Heart right ventricle (tissue), 16 donors: ENCODE measurements at regions not wholly inside any gene's neighbourhood (a gene's known extent, or its start where the extent isn't known, plus 50 kb on each side); places are given as distances from the start of the nearest gene placed in this dataset.

Experiments
- ATAC-seq, 8 donors: fragments of 200-7000 bp; cut with Tn5 transposase; one replicate each; pipeline ENCODE4 v1.9.1; 2020; ENCODE audit warnings: mild to moderate bottlenecking in 8 of 8, moderate library complexity in 8 of 8, moderate number of reproducible peaks in 1 of 8
- DNase-seq, 2 donors: peaks; one replicate each; pipeline ENCODE4 v3.0.0-alpha.2; 2020
- H3K27ac ChIP-seq, 10 donors: fragments of 200-600 bp; sonication (generic) in 2 of 10; one replicate each; pipeline versions ENCODE4 v1.5.0 to v1.8.0; 2020 to 2022; ENCODE audit warnings: mild to moderate bottlenecking in 3 of 10
- H3K27me3 ChIP-seq, 7 donors: fragments of 200-600 bp; one replicate each; pipeline ENCODE4 v1.8.0; 2021 to 2022; ENCODE audit warnings: mild to moderate bottlenecking in 2 of 7
- H3K36me3 ChIP-seq, 9 donors: fragments of 200-600 bp; sonication (generic) in 1 of 9; one replicate each; pipeline versions ENCODE4 v1.5.0 to v1.8.0; 2020 to 2022; ENCODE audit warnings: mild to moderate bottlenecking in 2 of 9
- H3K4me1 ChIP-seq, 9 donors: fragments of 200-600 bp; sonication (generic) in 1 of 9; one replicate each; pipeline versions ENCODE4 v1.5.0 to v1.8.0; 2020 to 2022; ENCODE audit warnings: mild to moderate bottlenecking in 4 of 9
- H3K4me3 ChIP-seq, 10 donors: fragments of 200-600 bp; sonication (generic) in 2 of 10; one replicate each; pipeline versions ENCODE4 v1.5.0 to v1.8.0; 2020 to 2022; ENCODE audit warnings: mild to moderate bottlenecking in 7 of 10, moderate library complexity in 2 of 10
- H3K9me3 ChIP-seq, 11 donors: fragments of 200-600 bp in 10 of 11; sonication (generic) in 2 of 11; one replicate each; pipeline versions ENCODE4 v1.5.0 to v1.8.0; 2013 to 2022; ENCODE audit warnings: mild to moderate bottlenecking in 2 of 11, control low read depth in 1 of 11, moderate library complexity in 1 of 11
- CTCF ChIP-seq, 9 donors: fragments of 200-600 bp; sonication (generic) in 2 of 9; IDR thresholded peaks; one replicate each; pipeline versions ENCODE4 v1.5.0 to v1.8.0; 2021 to 2022; ENCODE audit warnings: antibody characterized with exemption in 9 of 9, mild to moderate bottlenecking in 5 of 9, moderate library complexity in 1 of 9
- WGBS, 2 donors: extraction: QIAGEN DNeasy Blood & Tissue Kit; methylation state at CpG; one replicate each; pipeline ENCODE4 v1.1.7; 2013; ENCODE audit warnings: inconsistent platforms in 1 of 2; 5-methylcytosine and 5-hydroxymethylcytosine counted together
- intact Hi-C, 10 donors: fragments of 100-400 bp; cut with DNase I; formaldehyde crosslinking; loops; one replicate each; pipeline versions ENCODE4 v1.11.1 to v1.14.2; 2022
- donor health status: Arrhythmogenic right ventricular cardiomyopathy.
- donor health status: ischemic (EF 13 %, LVEDD 7.1; RV severe dilation, severe dysfunction).
- donor health status: healthy with polysubstance abuse.
- donor health status: DM: no; HTN: yes; CAD: no.
- donor health status: DM: no; HTN: no; CAD: no.
- donor health status: ischemic (EF 25% LVEDD 6.9; RV normal size, moderate dysfunction).
- donor health status: ischemic (EF 25% LVEDD 5.7; RV mildly dilated, moderate dysfunction).
- donor health status: healthy.
- donor health status: DM: yes; HTN: yes; CAD: no.
- donor health status: Ischemic cardiomyopathy.
- donor health status: ischemic (EF 35%, LVEDD 5.7; RV mildly dilated, moderate dysfunction).
- donor health status: nonischemic (EF 11% LVEDD 7.7; RV severe dilation, severe dysfunction).
- donor health status: DM: yes; HTN: yes; CAD: no.
- donor health status: PGD.
- donor health status: ischemic (EF 29% LVEDD 5.4; RV normal size, mild dysfunction).
- donor health status: nonischemic (EF 23%, LVEDD 6.1; RV moderate dilation, normal function).

DNA sequence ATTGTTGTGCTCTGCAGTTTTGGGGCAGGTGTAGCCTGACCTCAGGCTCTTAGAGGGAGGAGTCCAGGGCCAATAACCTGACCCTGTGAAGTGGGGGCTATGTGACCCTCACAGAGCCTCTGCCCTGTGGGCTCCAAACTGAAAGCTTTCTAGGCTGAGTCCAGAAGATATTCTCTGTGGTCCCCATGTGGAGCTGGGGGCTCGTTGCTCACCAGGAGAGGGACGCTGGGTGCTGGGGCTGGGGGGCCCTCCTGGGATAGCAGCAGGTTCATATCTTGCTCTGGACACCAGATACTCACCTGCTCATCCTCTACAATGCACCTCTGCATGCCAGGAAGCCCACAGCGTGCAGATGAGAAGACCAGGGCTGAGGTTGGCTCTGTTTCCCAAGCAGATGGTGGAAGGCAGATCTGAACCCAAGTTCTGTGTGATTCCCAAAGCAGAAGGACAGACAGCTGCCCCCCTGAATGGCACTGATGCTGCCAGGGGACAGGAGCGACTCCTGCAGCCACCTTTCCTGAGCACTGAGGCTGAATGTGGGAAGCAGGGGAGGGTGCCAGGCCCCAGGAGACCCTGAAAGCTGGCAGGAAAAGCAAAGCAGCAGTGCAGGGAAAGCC is 1022.0 kb downstream of the TBC1D22A start:
- Histone ChIP-seq H3K36me3 (no peaks in the 10 kb centered on the region), H3K4me3 (no peak overlapping the region), H3K27me3 (peaks cover 0 to 53% (median 36%) of the 10 kb centered on the region in 7 donors), H3K4me1 (no peaks in the 10 kb centered on the region), H3K9me3 (peaks cover 0 to 15% (median 0%) of the 10 kb centered on the region in 11 donors), H3K27ac (no peak overlapping the region)
- DNase-seq (no peak), ATAC-seq (no peak)
- WGBS, 2 donors = 70 to 82% methylated on average over 4 of the region's 4 CpGs
- no peak for TF ChIP-seq CTCF (IDR thresholded peaks at IDR 0.05)
- intact Hi-C loops = no loop called here

- 74 to 76% methylated on average over 20 of the region's 20 CpGs for WGBS, 2 donors
- Histone ChIP-seq H3K4me3 (no peak overlapping the region), H3K9me3 (peaks cover 0 to 15% (median 0%) of the 10 kb centered on the region in 11 donors), H3K36me3 (no peaks in the 10 kb centered on the region), H3K4me1 (no peaks in the 10 kb centered on the region), H3K27ac (no peak overlapping the region), H3K27me3 (peaks cover 0 to 58% (median 36%) of the 10 kb centered on the region in 7 donors)
- DNase-seq (no peak), ATAC-seq (no peak)
- intact Hi-C loops = no loop called here
- no peak for TF ChIP-seq CTCF (IDR thresholded peaks at IDR 0.05)
Measured at GRCh38 chr22:47783433-47784366, 1021.2 kb downstream of the TBC1D22A start.

GRCh38 chr22:47782328-47783075 is 1020.1 kb downstream of the TBC1D22A start:
- intact Hi-C loops = no loop called here
- 75 to 82% methylated on average over 15 of the region's 15 CpGs for WGBS, 2 donors
- ATAC-seq (no peak), DNase-seq (no peak)
- peaks cover 0 to 55% (median 29%) of the 10 kb centered on the region in 7 donors for H3K27me3 ChIP-seq
- peaks cover 0 to 15% (median 0%) of the 10 kb centered on the region in 11 donors for H3K9me3 ChIP-seq
- no peak overlapping the region for H3K4me3 ChIP-seq
- no peak overlapping the region for H3K27ac ChIP-seq
- no peaks in the 10 kb centered on the region for H3K36me3 ChIP-seq
- no peak for TF ChIP-seq CTCF (IDR thresholded peaks at IDR 0.05)
- no peaks in the 10 kb centered on the region for H3K4me1 ChIP-seq

DNA sequence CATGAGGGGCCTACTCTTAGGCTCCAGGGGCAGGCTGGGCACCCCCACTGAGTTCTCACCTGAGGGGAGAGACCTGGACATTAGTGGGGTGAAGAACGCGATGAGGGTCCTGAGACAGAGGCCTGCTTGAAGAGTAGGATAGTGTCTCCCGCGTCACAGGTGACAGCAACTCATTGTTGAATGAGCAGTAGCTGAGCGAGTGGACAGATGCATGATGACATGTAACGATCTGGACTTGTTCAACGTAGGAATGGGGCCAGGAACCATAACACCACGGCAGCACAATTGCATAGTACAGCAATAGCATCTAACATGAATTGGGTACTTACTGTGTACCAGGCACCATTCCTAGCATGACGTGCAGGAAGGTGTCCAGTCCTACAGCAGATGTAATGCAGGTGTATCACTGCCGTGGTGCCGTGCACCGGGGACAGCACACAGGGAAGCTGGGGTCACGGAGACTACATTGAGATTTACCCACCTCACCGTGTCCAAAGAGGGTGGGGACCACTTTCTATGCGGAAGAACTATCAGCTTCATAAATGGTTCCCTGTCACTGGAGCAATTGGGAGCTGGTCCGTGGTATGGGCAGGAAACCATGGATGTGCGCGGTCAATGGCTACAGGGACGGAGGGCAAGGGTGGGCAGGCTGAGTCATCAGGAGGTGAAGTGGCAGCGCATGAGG is 1019.1 kb downstream of the TBC1D22A start:
- Histone ChIP-seq H3K4me1 (no peaks in the 10 kb centered on the region), H3K27ac (no peak overlapping the region), H3K27me3 (peaks cover 0 to 46% (median 23%) of the 10 kb centered on the region in 7 donors), H3K4me3 (no peak overlapping the region), H3K36me3 (no peaks in the 10 kb centered on the region), H3K9me3 (peaks cover 0 to 15% (median 0%) of the 10 kb centered on the region in 11 donors)
- no peak for DNase-seq
- intact Hi-C loops = no loop called here
- 91 to 96% methylated on average over 20 of the region's 20 CpGs for WGBS, 2 donors
- TF ChIP-seq CTCF (IDR thresholded peaks at IDR 0.05) = no peak
- ATAC-seq = no peak
